Stimulated activated naive CD8-positive, alpha-beta T cell treated with anti-CD3 and anti-CD28 coated beads, Interleukin-15, amount 100 ng/mL, for 72 hours (primary cell): ENCODE measurements at regions not wholly inside any gene's neighbourhood (a gene's known extent, or its start where the extent isn't known, plus 50 kb on each side); places are given as distances from the start of the nearest gene placed in this dataset.
A peak's percentile ranks its signal among the peaks of the same experiment; 100 is the strongest.

Source experiments
- ATAC-seq: fragments of 150-1000 bp; cut with Tn5 transposase; 2 replicates; pipeline ENCODE4 v1.10.0; 2021; ENCODE audit warnings: mild to moderate bottlenecking, moderate library complexity
- DNase-seq, 2 donors: peaks; one replicate each; pipeline ENCODE4 v3.0.0; 2021 to 2022
- H3K27ac Mint-ChIP-seq, 2 donors: one replicate each; pipeline ENCODE4 v1.8.0; 2022; ENCODE audit warnings: mild to moderate bottlenecking in 2 of 2, mixed read lengths in 2 of 2, moderate library complexity in 2 of 2
- H3K27me3 Mint-ChIP-seq: one replicate; pipeline ENCODE4 v1.8.0; 2022; ENCODE audit warnings: mixed read lengths
- H3K4me1 Mint-ChIP-seq: one replicate; pipeline ENCODE4 v1.8.0; 2022; ENCODE audit warnings: mild to moderate bottlenecking, mixed read lengths
- H3K4me3 Mint-ChIP-seq, 2 donors: one replicate each; pipeline ENCODE4 v1.8.0; 2022; ENCODE audit warnings: mild to moderate bottlenecking in 2 of 2, mixed read lengths in 2 of 2, moderate library complexity in 1 of 2
- H3K9me3 Mint-ChIP-seq, 2 donors: one replicate each; pipeline ENCODE4 v1.8.0; 2022; ENCODE audit warnings: mixed read lengths in 2 of 2

- ATAC-seq: no peak
- H3K4me3 Mint-ChIP-seq: no peak overlapping the region
- peaks cover 5% of the 10 kb centered on the region for H3K4me1 Mint-ChIP-seq
- no peak for DNase-seq
- H3K27me3 Mint-ChIP-seq: no peaks in the 10 kb centered on the region
- no peak overlapping the region for H3K27ac Mint-ChIP-seq
- no peaks in the 10 kb centered on the region for H3K9me3 Mint-ChIP-seq
Observed at GRCh38 chrX:13518126-13518525, 51.3 kb upstream of the EGFL6 start.

- DNase-seq (no peak), ATAC-seq (no peak)
- H3K27me3 Mint-ChIP-seq: no peaks in the 10 kb centered on the region
- no peak overlapping the region for H3K4me3 Mint-ChIP-seq
- peaks cover 5% of the 10 kb centered on the region for H3K4me1 Mint-ChIP-seq
- no peak overlapping the region for H3K27ac Mint-ChIP-seq
- H3K9me3 Mint-ChIP-seq: no peaks in the 10 kb centered on the region
Observed at GRCh38 chrX:13515211-13515930, 54.0 kb upstream of the EGFL6 start.

GRCh38 chrX:13511944-13512330 is 57.5 kb upstream of the EGFL6 start:
- ATAC-seq: no peak
- H3K27me3 Mint-ChIP-seq: no peaks in the 10 kb centered on the region
- no peaks in the 10 kb centered on the region for H3K9me3 Mint-ChIP-seq
- no peaks in the 10 kb centered on the region for H3K4me1 Mint-ChIP-seq
- no peak overlapping the region for H3K27ac Mint-ChIP-seq
- no peak overlapping the region for H3K4me3 Mint-ChIP-seq
- DNase-seq: no peak

- ATAC-seq (no peak), DNase-seq (no peak)
- Mint-ChIP-seq H3K27me3 (no peaks in the 10 kb centered on the region), H3K9me3 (no peaks in the 10 kb centered on the region), H3K27ac (no peak overlapping the region), H3K4me3 (no peak overlapping the region), H3K4me1 (no peaks in the 10 kb centered on the region)
Observed at GRCh38 chrX:13511241-13511943, 58.0 kb upstream of the EGFL6 start.

GRCh38 chrX:13507893-13508292 is 61.5 kb upstream of the EGFL6 start:
- no peaks in the 10 kb centered on the region for H3K9me3 Mint-ChIP-seq
- no peak overlapping the region for H3K4me3 Mint-ChIP-seq
- H3K27me3 Mint-ChIP-seq: no peaks in the 10 kb centered on the region
- no peaks in the 10 kb centered on the region for H3K4me1 Mint-ChIP-seq
- ATAC-seq (no peak), DNase-seq (no peak)
- no peak overlapping the region for H3K27ac Mint-ChIP-seq

- no peak overlapping the region for H3K4me3 Mint-ChIP-seq
- ATAC-seq: no peak
- DNase-seq: peak; percentile 13 to 44
- H3K27ac Mint-ChIP-seq: no peak overlapping the region
- H3K9me3 Mint-ChIP-seq: no peaks in the 10 kb centered on the region
- no peaks in the 10 kb centered on the region for H3K27me3 Mint-ChIP-seq
- H3K4me1 Mint-ChIP-seq: peaks cover 6% of the 10 kb centered on the region
Observed at GRCh38 chrX:13506574-13506973, 62.8 kb upstream of the EGFL6 start.

- Mint-ChIP-seq H3K4me1 (peaks cover 6% of the 10 kb centered on the region), H3K27ac (peak overlapping the region in 1 of 2 donors; percentile 4), H3K27me3 (no peaks in the 10 kb centered on the region), H3K4me3 (peak overlapping the region; percentile 36 to 48), H3K9me3 (no peaks in the 10 kb centered on the region)
- ATAC-seq (peak; percentile 74), DNase-seq (no peak)
Observed at GRCh38 chrX:13502590-13502989, 66.8 kb upstream of the EGFL6 start.

GRCh38 chrX:13499736-13500135 is 69.7 kb upstream of the EGFL6 start:
- Mint-ChIP-seq H3K27ac (no peak overlapping the region), H3K9me3 (no peaks in the 10 kb centered on the region), H3K27me3 (no peaks in the 10 kb centered on the region), H3K4me1 (peaks cover 6% of the 10 kb centered on the region), H3K4me3 (no peak overlapping the region)
- no peak for ATAC-seq
- no peak for DNase-seq

- no peaks in the 10 kb centered on the region for H3K9me3 Mint-ChIP-seq
- no peak overlapping the region for H3K4me3 Mint-ChIP-seq
- H3K27ac Mint-ChIP-seq: no peak overlapping the region
- H3K4me1 Mint-ChIP-seq: peaks cover 6% of the 10 kb centered on the region
- no peaks in the 10 kb centered on the region for H3K27me3 Mint-ChIP-seq
- no peak for DNase-seq
- ATAC-seq: no peak
Observed at GRCh38 chrX:13498238-13498637, 71.2 kb upstream of the EGFL6 start.

GRCh38 chrX:13495232-13495631 is 74.2 kb upstream of the EGFL6 start:
- ATAC-seq (no peak), DNase-seq (no peak)
- H3K4me3 Mint-ChIP-seq: no peak overlapping the region
- H3K27me3 Mint-ChIP-seq: no peaks in the 10 kb centered on the region
- no peaks in the 10 kb centered on the region for H3K4me1 Mint-ChIP-seq
- H3K9me3 Mint-ChIP-seq: no peaks in the 10 kb centered on the region
- no peak overlapping the region for H3K27ac Mint-ChIP-seq

- no peaks in the 10 kb centered on the region for H3K4me1 Mint-ChIP-seq
- no peak for ATAC-seq
- no peak overlapping the region for H3K27ac Mint-ChIP-seq
- no peaks in the 10 kb centered on the region for H3K27me3 Mint-ChIP-seq
- no peaks in the 10 kb centered on the region for H3K9me3 Mint-ChIP-seq
- DNase-seq: no peak
- no peak overlapping the region for H3K4me3 Mint-ChIP-seq
Observed at GRCh38 chrX:13494562-13494961, 74.8 kb upstream of the EGFL6 start.

GRCh38 chrX:13493659-13494058 is 75.7 kb upstream of the EGFL6 start:
- no peak for DNase-seq
- Mint-ChIP-seq H3K4me3 (no peak overlapping the region), H3K9me3 (no peaks in the 10 kb centered on the region), H3K27me3 (no peaks in the 10 kb centered on the region), H3K27ac (no peak overlapping the region), H3K4me1 (no peaks in the 10 kb centered on the region)
- ATAC-seq: no peak

- Mint-ChIP-seq H3K4me1 (peaks cover 10% of the 10 kb centered on the region), H3K4me3 (no peak overlapping the region), H3K27ac (no peak overlapping the region), H3K9me3 (no peaks in the 10 kb centered on the region), H3K27me3 (no peaks in the 10 kb centered on the region)
- ATAC-seq (no peak), DNase-seq (no peak)
Observed at GRCh38 chrX:13492286-13492685, 77.1 kb upstream of the EGFL6 start.

- DNase-seq (no peak), ATAC-seq (no peak)
- no peak overlapping the region for H3K27ac Mint-ChIP-seq
- no peaks in the 10 kb centered on the region for H3K9me3 Mint-ChIP-seq
- H3K4me3 Mint-ChIP-seq: no peak overlapping the region
- H3K4me1 Mint-ChIP-seq: peaks cover 13% of the 10 kb centered on the region
- no peaks in the 10 kb centered on the region for H3K27me3 Mint-ChIP-seq
Observed at GRCh38 chrX:13491061-13491460, 78.3 kb upstream of the EGFL6 start.

GRCh38 chrX:13489454-13489853 is 79.9 kb upstream of the EGFL6 start:
- H3K4me3 Mint-ChIP-seq: no peak overlapping the region
- ATAC-seq (no peak), DNase-seq (no peak)
- H3K27me3 Mint-ChIP-seq: no peaks in the 10 kb centered on the region
- H3K9me3 Mint-ChIP-seq: no peaks in the 10 kb centered on the region
- peaks cover 13% of the 10 kb centered on the region for H3K4me1 Mint-ChIP-seq
- no peak overlapping the region for H3K27ac Mint-ChIP-seq

GRCh38 chrX:13487731-13488505 is 81.5 kb upstream of the EGFL6 start:
- H3K4me3 Mint-ChIP-seq: no peak overlapping the region
- H3K4me1 Mint-ChIP-seq: peaks cover 20% of the 10 kb centered on the region
- peak; percentile 29 to 40 for DNase-seq
- H3K27ac Mint-ChIP-seq: peak overlapping the region; percentile 7 to 74
- no peaks in the 10 kb centered on the region for H3K9me3 Mint-ChIP-seq
- H3K27me3 Mint-ChIP-seq: no peaks in the 10 kb centered on the region
- peak; percentile 79 for ATAC-seq
